ENCODE measurements at regions not wholly inside any gene's neighbourhood (a gene's known extent, or its start where the extent isn't known, plus 50 kb on each side); places are given as distances from the start of the nearest gene placed in this dataset.

DNA sequence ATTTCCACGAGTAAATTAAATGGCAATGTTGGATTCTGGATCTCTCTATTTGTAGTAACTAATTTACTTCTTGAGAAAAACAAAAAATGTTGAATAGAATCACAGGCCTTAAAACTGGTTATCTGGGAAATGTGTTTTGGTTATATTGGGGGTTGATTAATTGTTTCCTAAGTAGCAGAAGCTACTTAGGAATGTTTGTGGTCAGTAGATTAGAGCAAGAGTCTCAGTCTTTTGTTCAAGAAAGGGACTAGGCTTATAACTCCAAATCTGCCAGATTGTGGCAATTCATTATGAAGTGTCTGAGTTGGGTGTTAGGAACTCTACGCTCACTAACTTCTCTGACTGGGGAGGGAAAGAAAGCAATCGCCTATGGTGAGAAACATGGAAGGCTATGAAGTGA, 244.3 kb upstream of the PHYHIPL start:
- TF ChIP-seq EP300 (IDR thresholded peaks at IDR 0.05) (no peak), POLR2A (IDR thresholded peaks at IDR 0.05; ENCODE audit: low read length) (no peak), FOSB (CRISPR knock-in tag; IDR thresholded peaks at IDR 0.05) (no peak), RAD21 (conservative IDR thresholded peaks at IDR 0.05 in 1 of 2, IDR thresholded peaks at IDR 0.05 in 1 of 2) (no peak), MYC (IDR thresholded peaks at IDR 0.05; ENCODE audit: borderline replicate concordance, low read length) (no peak), RCOR1 (IDR thresholded peaks at IDR 0.05; ENCODE audit: low read depth, low read length) (no peak), JUNB (IDR thresholded peaks at IDR 0.05) (no peak), CHD2 (IDR thresholded peaks at IDR 0.05; ENCODE audit: low read length, partially characterized antibody) (no peak), JUN (IDR thresholded peaks at IDR 0.05) (no peak), RNF2 (IDR thresholded peaks at IDR 0.05; ENCODE audit: borderline replicate concordance, low read depth) (no peak)
- TF ChIP-seq, protein P1, sequence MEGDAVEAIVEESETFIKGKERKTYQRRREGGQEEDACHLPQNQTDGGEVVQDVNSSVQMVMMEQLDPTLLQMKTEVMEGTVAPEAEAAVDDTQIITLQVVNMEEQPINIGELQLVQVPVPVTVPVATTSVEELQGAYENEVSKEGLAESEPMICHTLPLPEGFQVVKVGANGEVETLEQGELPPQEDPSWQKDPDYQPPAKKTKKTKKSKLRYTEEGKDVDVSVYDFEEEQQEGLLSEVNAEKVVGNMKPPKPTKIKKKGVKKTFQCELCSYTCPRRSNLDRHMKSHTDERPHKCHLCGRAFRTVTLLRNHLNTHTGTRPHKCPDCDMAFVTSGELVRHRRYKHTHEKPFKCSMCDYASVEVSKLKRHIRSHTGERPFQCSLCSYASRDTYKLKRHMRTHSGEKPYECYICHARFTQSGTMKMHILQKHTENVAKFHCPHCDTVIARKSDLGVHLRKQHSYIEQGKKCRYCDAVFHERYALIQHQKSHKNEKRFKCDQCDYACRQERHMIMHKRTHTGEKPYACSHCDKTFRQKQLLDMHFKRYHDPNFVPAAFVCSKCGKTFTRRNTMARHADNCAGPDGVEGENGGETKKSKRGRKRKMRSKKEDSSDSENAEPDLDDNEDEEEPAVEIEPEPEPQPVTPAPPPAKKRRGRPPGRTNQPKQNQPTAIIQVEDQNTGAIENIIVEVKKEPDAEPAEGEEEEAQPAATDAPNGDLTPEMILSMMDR (IDR thresholded peaks at IDR 0.05): no peak
- TF ChIP-seq, protein P2, sequence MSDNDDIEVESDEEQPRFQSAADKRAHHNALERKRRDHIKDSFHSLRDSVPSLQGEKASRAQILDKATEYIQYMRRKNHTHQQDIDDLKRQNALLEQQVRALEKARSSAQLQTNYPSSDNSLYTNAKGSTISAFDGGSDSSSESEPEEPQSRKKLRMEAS (IDR thresholded peaks at IDR 0.05): no peak
- TF ChIP-seq, protein P3, sequence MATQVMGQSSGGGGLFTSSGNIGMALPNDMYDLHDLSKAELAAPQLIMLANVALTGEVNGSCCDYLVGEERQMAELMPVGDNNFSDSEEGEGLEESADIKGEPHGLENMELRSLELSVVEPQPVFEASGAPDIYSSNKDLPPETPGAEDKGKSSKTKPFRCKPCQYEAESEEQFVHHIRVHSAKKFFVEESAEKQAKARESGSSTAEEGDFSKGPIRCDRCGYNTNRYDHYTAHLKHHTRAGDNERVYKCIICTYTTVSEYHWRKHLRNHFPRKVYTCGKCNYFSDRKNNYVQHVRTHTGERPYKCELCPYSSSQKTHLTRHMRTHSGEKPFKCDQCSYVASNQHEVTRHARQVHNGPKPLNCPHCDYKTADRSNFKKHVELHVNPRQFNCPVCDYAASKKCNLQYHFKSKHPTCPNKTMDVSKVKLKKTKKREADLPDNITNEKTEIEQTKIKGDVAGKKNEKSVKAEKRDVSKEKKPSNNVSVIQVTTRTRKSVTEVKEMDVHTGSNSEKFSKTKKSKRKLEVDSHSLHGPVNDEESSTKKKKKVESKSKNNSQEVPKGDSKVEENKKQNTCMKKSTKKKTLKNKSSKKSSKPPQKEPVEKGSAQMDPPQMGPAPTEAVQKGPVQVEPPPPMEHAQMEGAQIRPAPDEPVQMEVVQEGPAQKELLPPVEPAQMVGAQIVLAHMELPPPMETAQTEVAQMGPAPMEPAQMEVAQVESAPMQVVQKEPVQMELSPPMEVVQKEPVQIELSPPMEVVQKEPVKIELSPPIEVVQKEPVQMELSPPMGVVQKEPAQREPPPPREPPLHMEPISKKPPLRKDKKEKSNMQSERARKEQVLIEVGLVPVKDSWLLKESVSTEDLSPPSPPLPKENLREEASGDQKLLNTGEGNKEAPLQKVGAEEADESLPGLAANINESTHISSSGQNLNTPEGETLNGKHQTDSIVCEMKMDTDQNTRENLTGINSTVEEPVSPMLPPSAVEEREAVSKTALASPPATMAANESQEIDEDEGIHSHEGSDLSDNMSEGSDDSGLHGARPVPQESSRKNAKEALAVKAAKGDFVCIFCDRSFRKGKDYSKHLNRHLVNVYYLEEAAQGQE (IDR thresholded peaks at IDR 0.05): no peak
- TF ChIP-seq, protein P4, sequence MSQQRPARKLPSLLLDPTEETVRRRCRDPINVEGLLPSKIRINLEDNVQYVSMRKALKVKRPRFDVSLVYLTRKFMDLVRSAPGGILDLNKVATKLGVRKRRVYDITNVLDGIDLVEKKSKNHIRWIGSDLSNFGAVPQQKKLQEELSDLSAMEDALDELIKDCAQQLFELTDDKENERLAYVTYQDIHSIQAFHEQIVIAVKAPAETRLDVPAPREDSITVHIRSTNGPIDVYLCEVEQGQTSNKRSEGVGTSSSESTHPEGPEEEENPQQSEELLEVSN (IDR thresholded peaks at IDR 0.05; ENCODE audit: borderline replicate concordance, low read depth): no peak
